BJ (cell line): ENCODE measurements at regions not wholly inside any gene's neighbourhood (a gene's known extent, or its start where the extent isn't known, plus 50 kb on each side); places are given as distances from the start of the nearest gene placed in this dataset.
A peak's percentile ranks its signal among the peaks of the same experiment; 100 is the strongest.

Source experiments
- CTCF ChIA-PET: fragments of 350-600 bp; formaldehyde crosslinking; extraction: SDS; loops from one replicate; lab custom pipeline; 2021; ENCODE audit warnings: antibody characterized with exemption, inconsistent platforms; lab: Yijun Ruan, JAX
- POLR2A ChIA-PET: fragments of 300-600 bp; sonication (Branson Sonifier 250); formaldehyde crosslinking; extraction: SDS; loops from one replicate; lab custom pipeline; 2021; ENCODE audit warnings: antibody characterized with exemption; lab: Charles Lee
- DNase-seq: peaks from one replicate; pipeline ENCODE4 v3.0.0-alpha.2; 2011; ENCODE audit warnings: low read depth
- H3K27me3 ChIP-seq: 2 replicates; pipeline ENCODE4 v1.6.0; 2011; ENCODE audit warnings: low read length; ENCODE audit not compliant: control insufficient read depth, insufficient read depth
- H3K36me3 ChIP-seq: 2 replicates; pipeline ENCODE4 v1.5.1; 2011; ENCODE audit warnings: low read length; ENCODE audit not compliant: control insufficient read depth, insufficient read depth
- H3K4me3 ChIP-seq: 2 replicates; pipeline ENCODE4 v1.5.1; 2011; ENCODE audit warnings: low read depth, mild to moderate bottlenecking, control low read depth, low read length
- TF ChIP-seq, protein P1 (sequence below): IDR thresholded peaks from 2 replicates; pipeline ENCODE4 v1.5.1; 2011; ENCODE audit warnings: low read depth, mild to moderate bottlenecking, control low read depth, inconsistent platforms, low read length, moderate library complexity; ENCODE audit not compliant: insufficient read depth

DNA sequence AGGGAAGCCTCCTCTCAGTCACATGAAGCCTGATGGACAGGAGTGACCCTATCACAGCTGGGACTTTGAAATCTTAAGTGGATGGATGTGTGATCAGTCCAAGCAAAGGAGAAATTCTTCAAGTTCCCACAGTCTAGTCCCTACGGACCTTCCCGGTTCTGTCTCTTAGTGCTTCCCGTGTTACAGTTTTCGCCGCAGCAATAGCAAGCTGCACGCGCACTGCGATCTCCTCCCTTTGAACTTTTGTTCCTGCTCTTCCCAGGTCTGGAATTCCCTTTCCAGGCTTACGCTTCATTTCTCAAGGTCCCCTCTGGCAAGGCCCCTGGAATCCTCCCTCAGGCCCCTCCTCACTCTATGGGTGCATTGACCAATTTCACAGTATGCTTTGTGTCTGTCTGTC is 89.2 kb downstream of the VEGFA start:
- CTCF ChIA-PET, result no interaction called here

DNA sequence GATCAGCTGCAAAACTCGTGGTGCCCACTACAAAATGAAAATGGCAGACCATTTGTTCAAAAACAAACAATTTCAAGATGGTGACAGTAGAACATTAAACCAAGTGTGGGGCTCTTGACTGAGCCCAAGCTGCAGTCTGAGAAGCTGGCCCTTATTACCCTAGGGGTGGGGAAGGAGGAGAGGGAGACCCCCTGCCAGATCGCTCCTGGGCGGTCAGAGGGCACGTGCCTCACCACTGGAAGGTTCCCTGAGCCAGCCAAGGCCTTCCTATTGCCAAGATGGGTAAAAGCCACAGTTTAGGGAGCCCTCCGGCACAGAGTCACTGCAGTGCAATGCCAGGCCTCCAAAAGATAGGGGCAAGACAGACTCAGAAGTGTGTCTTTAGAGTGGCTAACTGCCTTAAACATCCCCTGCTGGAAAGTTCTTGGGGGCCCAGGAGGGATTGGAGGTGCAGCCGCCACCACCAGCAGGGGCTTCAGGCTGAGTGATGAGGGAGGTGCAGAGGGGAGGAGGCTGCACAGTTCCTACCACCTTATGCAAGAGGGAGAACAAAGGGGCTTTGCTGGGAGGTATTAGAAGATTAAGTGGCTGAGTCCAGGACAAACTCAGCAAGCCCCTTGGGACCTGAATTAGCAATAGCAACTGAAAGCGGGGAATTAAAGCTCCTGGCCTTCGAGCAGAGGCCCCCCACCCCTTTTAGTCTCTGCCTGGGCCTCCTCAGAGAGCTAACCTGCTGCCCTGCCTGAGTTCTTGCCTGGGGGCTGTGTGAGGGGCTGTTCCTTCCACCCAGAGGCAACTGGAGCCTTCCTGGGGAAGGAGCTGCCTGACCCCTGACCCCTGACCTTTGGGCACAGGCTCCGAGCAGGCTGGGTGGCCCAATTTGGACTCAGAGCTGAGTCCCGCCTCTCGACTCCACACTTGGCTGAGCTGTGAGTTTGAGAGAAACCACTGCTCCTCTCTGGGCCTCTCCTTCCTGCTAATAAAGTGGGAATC is 88.4 kb downstream of the VEGFA start:
- POLR2A ChIA-PET, result no interaction called here

More for the DNA sequence above, 89.2 kb downstream of the VEGFA start:
- TF ChIP-seq, protein P1, sequence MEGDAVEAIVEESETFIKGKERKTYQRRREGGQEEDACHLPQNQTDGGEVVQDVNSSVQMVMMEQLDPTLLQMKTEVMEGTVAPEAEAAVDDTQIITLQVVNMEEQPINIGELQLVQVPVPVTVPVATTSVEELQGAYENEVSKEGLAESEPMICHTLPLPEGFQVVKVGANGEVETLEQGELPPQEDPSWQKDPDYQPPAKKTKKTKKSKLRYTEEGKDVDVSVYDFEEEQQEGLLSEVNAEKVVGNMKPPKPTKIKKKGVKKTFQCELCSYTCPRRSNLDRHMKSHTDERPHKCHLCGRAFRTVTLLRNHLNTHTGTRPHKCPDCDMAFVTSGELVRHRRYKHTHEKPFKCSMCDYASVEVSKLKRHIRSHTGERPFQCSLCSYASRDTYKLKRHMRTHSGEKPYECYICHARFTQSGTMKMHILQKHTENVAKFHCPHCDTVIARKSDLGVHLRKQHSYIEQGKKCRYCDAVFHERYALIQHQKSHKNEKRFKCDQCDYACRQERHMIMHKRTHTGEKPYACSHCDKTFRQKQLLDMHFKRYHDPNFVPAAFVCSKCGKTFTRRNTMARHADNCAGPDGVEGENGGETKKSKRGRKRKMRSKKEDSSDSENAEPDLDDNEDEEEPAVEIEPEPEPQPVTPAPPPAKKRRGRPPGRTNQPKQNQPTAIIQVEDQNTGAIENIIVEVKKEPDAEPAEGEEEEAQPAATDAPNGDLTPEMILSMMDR, result no peak
- Histone ChIP-seq H3K4me3 (no peak overlapping the region), H3K36me3 (no peaks in the 10 kb centered on the region), H3K27me3 (peaks cover 12% of the 10 kb centered on the region)
- DNase-seq, result no peak
- POLR2A ChIA-PET, result no interaction called here

DNA sequence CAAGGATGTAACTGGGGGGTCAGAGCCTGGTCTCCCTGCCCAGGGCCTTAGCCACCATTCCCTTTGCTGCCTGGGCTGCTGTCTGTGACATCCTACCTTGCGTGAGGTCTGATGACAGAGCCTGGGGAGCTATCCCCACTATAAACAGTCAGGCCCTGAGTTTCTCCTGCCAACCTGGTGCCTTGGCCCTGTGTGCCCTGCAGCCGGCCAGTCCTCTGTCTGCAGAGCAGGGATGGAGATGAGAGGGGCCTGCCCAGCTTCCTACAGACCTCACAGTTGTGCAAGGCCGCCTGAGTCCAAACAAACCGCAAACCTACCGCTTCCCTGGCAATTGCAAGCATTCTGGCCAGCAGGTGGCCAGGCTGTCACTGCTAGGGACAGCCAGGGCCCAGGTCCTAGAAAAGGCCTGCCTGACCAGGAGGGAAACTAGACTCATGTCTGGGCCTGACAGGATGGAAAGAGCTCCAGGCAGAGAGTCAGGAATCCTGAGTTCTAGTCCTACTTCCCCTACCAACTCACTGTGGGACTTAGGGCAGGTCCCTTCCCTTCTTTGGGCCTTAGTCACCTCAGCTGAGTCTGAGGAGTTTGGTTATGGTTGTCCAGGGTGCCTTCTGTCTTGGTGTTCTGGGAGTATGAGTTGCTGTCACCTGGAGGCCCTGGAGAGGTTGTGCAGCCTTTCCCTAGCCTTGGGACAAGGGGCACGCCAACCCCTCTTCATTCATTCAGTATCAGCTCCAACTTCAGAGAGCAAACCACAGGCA is 86.2 kb downstream of the VEGFA start:
- POLR2A ChIA-PET, result no interaction called here
- H3K36me3 ChIP-seq, result no peaks in the 10 kb centered on the region
- H3K4me3 ChIP-seq, result no peak overlapping the region
- TF ChIP-seq, protein P1, result peak; percentile 35; the same call in 1 of the 2 replicates
- H3K27me3 ChIP-seq, result peaks cover 6% of the 10 kb centered on the region; the same call in 1 of the 2 replicates
- CTCF ChIA-PET, result interaction anchor here (0.6 to 1.5 kb wide), 10 partner anchors 9 to 138 kb away, joined by 3 to 6 read pairs (median 4); no protein-coding TSS in a partner anchor
- DNase-seq, result no peak

More for the DNA sequence above, 88.4 kb downstream of the VEGFA start:
- Histone ChIP-seq H3K4me3 (no peak overlapping the region), H3K27me3 (peaks cover 9% of the 10 kb centered on the region), H3K36me3 (no peaks in the 10 kb centered on the region)
- CTCF ChIA-PET, result interaction anchor here (0.6 to 1.2 kb wide), 2 partner anchors 10 to 17 kb away, joined by 3 read pairs; no protein-coding TSS in a partner anchor
- no peak for DNase-seq
- TF ChIP-seq, protein P1, result no peak

DNA sequence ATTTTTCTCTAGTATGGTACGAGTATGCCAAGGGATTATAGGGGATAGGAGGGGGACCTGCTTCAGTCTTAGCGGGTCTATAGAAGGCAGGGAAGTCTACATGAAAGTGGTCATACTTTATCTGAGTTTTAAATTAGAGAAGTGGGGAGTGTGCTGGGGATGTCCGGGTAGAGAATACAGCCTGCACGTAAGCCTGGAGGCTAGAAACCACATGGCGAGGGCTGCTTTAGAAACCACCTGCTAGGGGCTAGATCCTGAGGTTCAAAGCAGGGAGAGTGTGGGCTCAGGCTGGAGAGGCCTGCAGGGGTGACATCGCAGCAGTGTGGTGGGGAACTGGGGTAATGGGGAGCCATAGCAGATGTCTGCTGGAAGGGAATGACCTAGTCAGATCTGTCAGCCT is 85.2 kb downstream of the VEGFA start:
- TF ChIP-seq, protein P1, result no peak
- POLR2A ChIA-PET, result no interaction called here
- no peaks in the 10 kb centered on the region for H3K36me3 ChIP-seq
- no peak for DNase-seq
- no peak overlapping the region for H3K4me3 ChIP-seq
- CTCF ChIA-PET, result interaction anchor here (0.6 to 1.5 kb wide), 3 partner anchors 27 to 86 kb away, joined by 3 to 6 read pairs (median 4); no protein-coding TSS in a partner anchor
- peaks cover 6% of the 10 kb centered on the region; the same call in 1 of the 2 replicates for H3K27me3 ChIP-seq
